Liver (tissue), 8 donors: ENCODE measurements at regions not wholly inside any gene's neighbourhood (a gene's known extent, or its start where the extent isn't known, plus 50 kb on each side); places are given as distances from the start of the nearest gene placed in this dataset.

Source experiments
- DNase-seq: peaks from one replicate; pipeline ENCODE4 v3.0.0-alpha.2; 2017; ENCODE audit warnings: low spot score
- H3K27ac ChIP-seq, 2 donors: one replicate each; pipeline ENCODE4 v1.7.0; 2013; ENCODE audit warnings: inconsistent platforms in 2 of 2, low read length in 2 of 2, control low read depth in 1 of 2, low read depth in 1 of 2, mild to moderate bottlenecking in 1 of 2
- H3K27me3 ChIP-seq, 4 donors: one replicate each; pipeline versions ENCODE4 v1.6.1 to v1.7.0; 2013; ENCODE audit warnings: low read length in 3 of 4, inconsistent platforms in 1 of 4, mild to moderate bottlenecking in 1 of 4, moderate library complexity in 1 of 4; ENCODE audit not compliant: control insufficient read depth in 4 of 4, insufficient read depth in 4 of 4
- H3K36me3 ChIP-seq, 4 donors: one replicate each; pipeline versions ENCODE4 v1.6.1 to v1.7.0; 2013; ENCODE audit warnings: low read length in 3 of 4, mild to moderate bottlenecking in 3 of 4, low read depth in 1 of 4, moderate library complexity in 1 of 4; ENCODE audit not compliant: control insufficient read depth in 4 of 4, insufficient read depth in 3 of 4
- H3K4me1 ChIP-seq, 4 donors: one replicate each; pipeline versions ENCODE4 v1.6.1 to v1.7.0; 2013; ENCODE audit warnings: low read length in 3 of 4, mild to moderate bottlenecking in 3 of 4, moderate library complexity in 1 of 4; ENCODE audit not compliant: control insufficient read depth in 4 of 4, insufficient read depth in 4 of 4
- H3K4me3 ChIP-seq, 3 donors: one replicate each; pipeline versions ENCODE4 v1.6.1 to v1.7.0; 2013; ENCODE audit warnings: low read length in 3 of 3, control low read depth in 1 of 3, low read depth in 1 of 3, mild to moderate bottlenecking in 1 of 3
- H3K9ac ChIP-seq, 2 donors: one replicate each; pipeline ENCODE4 v1.7.0; 2013; ENCODE audit warnings: low read length in 2 of 2, mild to moderate bottlenecking in 2 of 2, moderate library complexity in 2 of 2, control low read depth in 1 of 2, low read depth in 1 of 2
- H3K9me3 ChIP-seq, 4 donors: one replicate each; pipeline versions ENCODE4 v1.6.1 to v1.7.0; 2013; ENCODE audit warnings: low read length in 3 of 4; ENCODE audit not compliant: control insufficient read depth in 4 of 4
- ATF3 ChIP-seq: IDR thresholded peaks from 2 replicates; pipeline ENCODE4 v1.6.1; 2016; ENCODE audit warnings: antibody characterized with exemption
- CTCF ChIP-seq: fragments of 150-350 bp; IDR thresholded peaks from 2 replicates; pipeline ENCODE4 v1.5.1; 2017; ENCODE audit warnings: improper control_type of control experiment, low read depth, low read length; ENCODE audit not compliant: missing input control
- EGR1 ChIP-seq, 2 donors: IDR thresholded peaks; 2 replicates each; pipeline ENCODE4 v1.6.1; 2016 to 2018; ENCODE audit warnings: antibody characterized with exemption in 2 of 2, low read depth in 2 of 2
- FOXA1 ChIP-seq: IDR thresholded peaks from 2 replicates; pipeline ENCODE4 v1.6.1; 2016; ENCODE audit warnings: antibody characterized with exemption
- FOXA2 ChIP-seq: IDR thresholded peaks from 2 replicates; pipeline ENCODE4 v1.6.1; 2016; ENCODE audit warnings: antibody characterized with exemption
- GABPA ChIP-seq, 2 donors: IDR thresholded peaks in 1 of 2; conservative IDR thresholded peaks in 1 of 2; 2 replicates each; pipeline ENCODE4 v1.6.1; 2016; ENCODE audit warnings: antibody characterized with exemption in 2 of 2, mild to moderate bottlenecking in 1 of 2, moderate library complexity in 1 of 2
- HNF4A ChIP-seq, 2 donors: conservative IDR thresholded peaks; 2 replicates each; pipeline ENCODE4 v1.6.1; 2016; ENCODE audit warnings: antibody characterized with exemption in 2 of 2, mild to moderate bottlenecking in 2 of 2
- HNF4G ChIP-seq: IDR thresholded peaks from 2 replicates; pipeline ENCODE4 v1.6.1; 2016; ENCODE audit warnings: antibody characterized with exemption
- JUND ChIP-seq, 2 donors: IDR thresholded peaks; 2 replicates each; pipeline ENCODE4 v1.6.1; 2016; ENCODE audit warnings: antibody characterized with exemption in 2 of 2
- NR2F2 ChIP-seq: IDR thresholded peaks from 2 replicates; pipeline ENCODE4 v1.6.1; 2016; ENCODE audit warnings: antibody characterized with exemption
- RAD21 ChIP-seq, 2 donors: IDR thresholded peaks; 2 replicates each; pipeline ENCODE4 v1.6.1; 2016; ENCODE audit warnings: antibody characterized with exemption in 2 of 2, mild to moderate bottlenecking in 2 of 2
- REST ChIP-seq: IDR thresholded peaks from 2 replicates; pipeline ENCODE4 v1.6.1; 2016; ENCODE audit warnings: antibody characterized with exemption, mild to moderate bottlenecking
- RXRA ChIP-seq, 2 donors: IDR thresholded peaks; 2 replicates each; pipeline ENCODE4 v1.6.1; 2017 to 2018; ENCODE audit warnings: antibody characterized with exemption in 2 of 2, mild to moderate bottlenecking in 1 of 2
- SP1 ChIP-seq: IDR thresholded peaks from 2 replicates; pipeline ENCODE4 v1.6.1; 2018; ENCODE audit warnings: antibody characterized with exemption, mild to moderate bottlenecking
- TAF1 ChIP-seq: conservative IDR thresholded peaks from 2 replicates; pipeline ENCODE4 v1.6.1; 2016; ENCODE audit warnings: antibody characterized with exemption, mild to moderate bottlenecking
- YY1 ChIP-seq: IDR thresholded peaks from 2 replicates; pipeline ENCODE4 v1.6.1; 2016; ENCODE audit warnings: antibody characterized with exemption, mild to moderate bottlenecking
- WGBS: extraction: QIAGEN DNeasy Blood & Tissue Kit; methylation state at CpG from one replicate; pipeline ENCODE4 v1.1.7; 2013; 5-methylcytosine and 5-hydroxymethylcytosine counted together
- TF ChIP-seq, protein P1 (sequence below): IDR thresholded peaks from 2 replicates; pipeline ENCODE4 v1.6.1; 2016; ENCODE audit warnings: antibody characterized with exemption
- TF ChIP-seq, protein P2 (sequence below): IDR thresholded peaks from 2 replicates; pipeline ENCODE4 v1.6.1; 2016; ENCODE audit warnings: antibody characterized with exemption
- donor health status: healthy.
- donor health status: healthy.
- donor health status: healthy.
- donor health status: healthy.
- donor health status: healthy.

DNA sequence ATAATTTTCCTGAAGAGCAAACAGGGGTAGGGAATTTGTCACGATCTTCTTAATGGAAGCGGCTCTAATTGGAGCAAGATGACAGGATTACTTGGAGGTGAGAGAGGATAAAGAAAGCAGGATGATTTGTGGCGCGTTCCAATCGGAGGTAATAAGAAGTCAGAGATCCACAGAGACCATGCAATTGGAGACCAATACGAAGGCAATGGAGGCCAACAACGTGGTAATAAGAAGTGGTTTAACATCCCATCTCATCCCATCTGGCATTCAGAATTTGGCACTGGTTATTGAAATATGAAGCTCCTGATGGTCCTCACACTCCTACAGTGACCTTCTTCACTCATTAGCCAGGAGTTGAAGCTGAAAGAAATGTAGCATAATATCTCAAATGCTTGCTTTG lies 130.6 kb downstream of the DLEU7 start:
- DNase-seq, result no peak
- H3K4me3 ChIP-seq, result no peak overlapping the region
- no peak overlapping the region for H3K27ac ChIP-seq
- 94% methylated on average over 7 of the region's 7 CpGs for WGBS
- no peaks in the 10 kb centered on the region for H3K4me1 ChIP-seq
- TF ChIP-seq GABPA (IDR thresholded peaks at IDR 0.05 in 1 of 2, conservative IDR thresholded peaks at IDR 0.05 in 1 of 2), result no peak
- TF ChIP-seq HNF4G, result no peak
- TF ChIP-seq, protein P1, sequence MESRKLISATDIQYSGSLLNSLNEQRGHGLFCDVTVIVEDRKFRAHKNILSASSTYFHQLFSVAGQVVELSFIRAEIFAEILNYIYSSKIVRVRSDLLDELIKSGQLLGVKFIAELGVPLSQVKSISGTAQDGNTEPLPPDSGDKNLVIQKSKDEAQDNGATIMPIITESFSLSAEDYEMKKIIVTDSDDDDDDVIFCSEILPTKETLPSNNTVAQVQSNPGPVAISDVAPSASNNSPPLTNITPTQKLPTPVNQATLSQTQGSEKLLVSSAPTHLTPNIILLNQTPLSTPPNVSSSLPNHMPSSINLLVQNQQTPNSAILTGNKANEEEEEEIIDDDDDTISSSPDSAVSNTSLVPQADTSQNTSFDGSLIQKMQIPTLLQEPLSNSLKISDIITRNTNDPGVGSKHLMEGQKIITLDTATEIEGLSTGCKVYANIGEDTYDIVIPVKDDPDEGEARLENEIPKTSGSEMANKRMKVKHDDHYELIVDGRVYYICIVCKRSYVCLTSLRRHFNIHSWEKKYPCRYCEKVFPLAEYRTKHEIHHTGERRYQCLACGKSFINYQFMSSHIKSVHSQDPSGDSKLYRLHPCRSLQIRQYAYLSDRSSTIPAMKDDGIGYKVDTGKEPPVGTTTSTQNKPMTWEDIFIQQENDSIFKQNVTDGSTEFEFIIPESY, result no peak
- TF ChIP-seq ATF3, result no peak
- TF ChIP-seq REST, result no peak
- no peak for TF ChIP-seq SP1
- TF ChIP-seq RAD21 (IDR thresholded peaks at IDR 0.05), result no peak
- no peak for TF ChIP-seq FOXA2
- TF ChIP-seq NR2F2, result no peak
- no peak for TF ChIP-seq FOXA1
- no peak for TF ChIP-seq YY1
- no peak for TF ChIP-seq TAF1
- no peak for TF ChIP-seq EGR1 (IDR thresholded peaks at IDR 0.05; ENCODE audit: low read depth in 2 of 2)
- TF ChIP-seq JUND (IDR thresholded peaks at IDR 0.05), result no peak
- TF ChIP-seq, protein P2, sequence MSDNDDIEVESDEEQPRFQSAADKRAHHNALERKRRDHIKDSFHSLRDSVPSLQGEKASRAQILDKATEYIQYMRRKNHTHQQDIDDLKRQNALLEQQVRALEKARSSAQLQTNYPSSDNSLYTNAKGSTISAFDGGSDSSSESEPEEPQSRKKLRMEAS, result no peak
- TF ChIP-seq HNF4A (conservative IDR thresholded peaks at IDR 0.05), result no peak
- TF ChIP-seq CTCF, result no peak
- no peak for TF ChIP-seq RXRA (IDR thresholded peaks at IDR 0.05)
- no peaks in the 10 kb centered on the region for H3K36me3 ChIP-seq
- H3K9me3 ChIP-seq, result no peaks in the 10 kb centered on the region
- no peaks in the 10 kb centered on the region for H3K27me3 ChIP-seq
- H3K9ac ChIP-seq, result no peak overlapping the region
